ENCODE measurements at regions not wholly inside any gene's neighbourhood (a gene's known extent, or its start where the extent isn't known, plus 50 kb on each side); places are given as distances from the start of the nearest gene placed in this dataset.
"Not testable (repeated sequence)": the region's sequence is repeated elsewhere in the genome, so short reads cannot be mapped to it uniquely, and the experiment has no call there.

GRCh38 chr1:102821707-102822106, 286.6 kb downstream of the COL11A1 start:
- no peak for DNase-seq

- DNase-seq: no peak
Measured at GRCh38 chr1:102800406-102800805, 307.9 kb downstream of the COL11A1 start.

- no peak for DNase-seq
Measured at GRCh38 chr1:102799496-102799895, 308.8 kb downstream of the COL11A1 start.

- no peak for DNase-seq
Measured at GRCh38 chr1:102798718-102799117, 309.6 kb downstream of the COL11A1 start.

- no peak for DNase-seq
Measured at GRCh38 chr1:102796429-102796828, 311.9 kb downstream of the COL11A1 start.

DNA sequence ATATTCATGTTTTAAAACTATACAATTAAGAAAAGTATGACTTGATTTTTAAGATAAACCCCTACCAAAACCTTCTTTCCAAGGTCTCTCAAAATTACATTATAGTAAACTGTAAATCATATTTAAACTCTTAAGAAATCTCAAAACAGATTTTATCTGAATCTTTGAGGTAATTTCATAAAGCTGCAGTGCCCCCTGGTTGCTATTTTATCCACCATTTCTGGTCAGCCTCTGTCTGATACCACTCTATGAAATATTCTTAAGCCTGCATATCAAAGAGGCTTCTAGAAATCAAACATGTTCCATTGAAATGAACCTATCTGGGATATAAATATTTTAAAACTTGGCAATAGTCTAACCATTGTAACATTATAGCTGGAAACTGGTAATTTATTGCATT, 317.3 kb downstream of the COL11A1 start:
- no peak for DNase-seq

DNA sequence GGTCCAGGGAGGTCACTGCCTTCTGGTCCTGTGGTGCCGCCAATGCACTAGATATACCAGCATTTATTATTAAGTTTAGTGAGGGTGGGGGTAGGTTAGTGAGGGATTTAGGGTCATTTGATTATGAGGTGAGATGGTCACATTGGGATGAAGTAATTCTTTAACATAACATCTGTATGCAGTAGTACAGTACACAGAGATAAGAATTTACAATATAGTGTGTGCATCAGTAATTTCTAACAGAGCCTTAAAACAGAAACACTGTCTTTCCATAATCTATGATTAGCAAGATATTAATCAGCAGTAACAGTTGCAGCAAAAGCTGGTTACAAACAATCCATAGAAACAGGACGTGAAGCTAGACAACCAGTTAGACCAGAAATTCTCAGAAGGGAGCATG, 318.4 kb downstream of the COL11A1 start:
- not testable (repeated sequence) for DNase-seq

DNA sequence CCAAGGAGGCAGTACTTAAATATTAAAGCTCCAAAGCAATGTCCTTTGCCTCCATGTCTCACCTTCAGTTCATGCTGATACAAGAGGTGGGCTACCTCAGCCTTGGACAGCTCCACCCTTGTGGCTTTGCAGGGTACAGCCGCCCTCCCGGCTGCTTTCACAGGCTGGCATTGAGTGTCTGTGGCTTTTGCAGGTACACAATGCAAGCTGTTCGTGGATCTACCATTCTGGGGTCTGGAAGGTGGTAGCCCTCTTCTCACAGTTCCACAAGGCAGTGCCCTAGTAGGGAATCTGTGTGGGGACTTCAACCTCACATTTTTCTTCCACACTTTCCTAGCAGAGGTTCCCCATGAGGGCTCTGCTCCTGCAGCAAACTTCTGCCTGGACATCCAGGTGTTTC, 324.8 kb downstream of the COL11A1 start:
- no peak for DNase-seq

- no peak for DNase-seq
Measured at GRCh38 chr1:102782144-102782543, 326.2 kb downstream of the COL11A1 start.

GRCh38 chr1:102776071-102776470, 332.3 kb downstream of the COL11A1 start:
- DNase-seq: peak; percentile 60

DNA sequence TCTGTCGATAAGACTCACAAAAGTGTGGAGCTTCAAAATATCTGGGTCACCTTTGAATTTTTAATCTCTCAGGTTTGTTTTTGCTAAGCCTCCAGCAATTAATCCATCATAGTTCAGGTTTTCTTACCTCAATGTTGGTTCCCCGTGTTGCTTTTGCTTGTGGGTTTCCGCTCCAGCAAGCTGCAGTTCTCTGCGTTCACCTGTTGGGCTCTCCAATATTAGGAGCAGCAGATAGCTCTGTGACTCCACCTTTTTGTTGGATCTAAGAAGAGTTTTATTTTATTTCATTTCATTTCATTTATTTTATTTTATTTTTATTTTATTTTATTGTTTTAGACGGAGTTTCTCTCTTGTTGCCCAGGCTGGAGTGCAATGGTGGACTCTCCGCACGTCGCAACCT, 335.5 kb downstream of the COL11A1 start:
- DNase-seq: no peak

DNA sequence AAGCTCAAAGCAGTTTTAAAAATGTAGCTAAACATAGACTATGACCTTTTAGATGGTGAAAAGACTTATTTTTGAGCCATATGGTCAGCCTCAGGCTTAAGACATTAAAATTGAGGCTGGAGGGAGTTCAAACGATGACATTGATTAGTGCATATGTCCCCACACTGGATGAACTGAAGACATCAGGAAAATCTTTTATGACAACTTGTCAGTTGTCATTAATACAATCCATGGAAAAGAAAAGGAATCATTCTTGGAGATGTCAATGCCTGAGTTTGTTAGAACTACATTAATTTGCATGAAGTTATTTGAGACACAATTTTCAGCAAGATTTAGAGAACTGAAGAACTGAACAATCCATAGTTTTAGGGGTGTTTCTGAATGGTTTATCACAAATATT, 349.9 kb downstream of the COL11A1 start:
- no peak for DNase-seq

DNA sequence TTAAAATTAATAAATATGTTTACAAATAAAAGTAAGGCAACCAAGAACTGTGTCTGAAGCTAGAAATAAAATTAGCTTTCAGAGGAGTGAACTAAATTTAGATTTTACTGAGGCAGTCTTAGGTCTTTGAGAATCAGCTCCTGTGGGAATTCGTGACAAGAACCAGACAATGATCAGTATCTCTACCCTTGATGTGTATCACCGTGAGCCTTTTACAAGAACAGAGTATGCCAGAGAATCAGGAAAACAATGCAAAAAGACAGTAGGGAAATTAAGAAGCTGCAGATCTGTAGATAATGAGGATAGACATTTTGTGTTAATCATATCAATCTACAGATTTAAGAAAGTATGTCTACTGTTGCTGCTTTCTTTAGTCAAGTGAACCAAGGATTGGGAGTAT, 351.0 kb downstream of the COL11A1 start:
- DNase-seq: no peak

DNA sequence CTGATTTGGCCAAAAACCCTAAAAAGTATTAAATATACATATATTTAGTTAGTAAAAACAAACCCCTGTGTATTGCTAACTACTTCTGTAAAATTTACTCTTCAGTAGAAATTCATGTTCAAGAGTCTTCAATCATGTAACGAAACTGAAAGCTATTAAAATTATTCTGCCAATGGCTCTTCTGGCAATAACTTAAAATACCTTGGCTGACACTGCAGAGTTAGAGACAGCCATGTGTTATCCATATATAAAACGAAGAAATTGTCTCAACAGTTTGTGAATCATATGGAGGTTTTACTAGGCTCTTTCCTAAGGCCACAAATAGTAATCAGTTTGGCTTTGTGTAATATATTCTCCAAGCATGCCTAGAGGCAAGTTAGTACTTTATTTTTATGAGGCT, 357.2 kb downstream of the COL11A1 start:
- no peak for DNase-seq

DNA sequence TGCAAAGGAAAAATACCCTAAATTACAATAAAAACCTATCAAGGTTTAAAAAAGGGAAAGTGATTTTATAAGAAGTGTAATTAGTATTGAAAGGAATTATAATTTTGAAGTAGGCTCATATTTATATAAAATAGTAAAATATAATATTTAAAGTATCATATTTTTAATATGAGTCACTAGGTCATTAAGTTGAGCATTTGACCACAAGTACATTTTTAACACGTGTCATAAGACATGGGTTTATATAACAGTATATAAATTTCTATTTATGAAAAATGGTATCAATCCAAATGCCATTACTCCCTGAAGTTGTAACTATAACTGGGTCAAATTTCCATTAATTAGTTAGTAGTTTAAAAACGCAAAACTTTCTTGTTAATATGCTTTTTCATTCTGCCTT, 365.9 kb downstream of the COL11A1 start:
- DNase-seq: no peak

DNA sequence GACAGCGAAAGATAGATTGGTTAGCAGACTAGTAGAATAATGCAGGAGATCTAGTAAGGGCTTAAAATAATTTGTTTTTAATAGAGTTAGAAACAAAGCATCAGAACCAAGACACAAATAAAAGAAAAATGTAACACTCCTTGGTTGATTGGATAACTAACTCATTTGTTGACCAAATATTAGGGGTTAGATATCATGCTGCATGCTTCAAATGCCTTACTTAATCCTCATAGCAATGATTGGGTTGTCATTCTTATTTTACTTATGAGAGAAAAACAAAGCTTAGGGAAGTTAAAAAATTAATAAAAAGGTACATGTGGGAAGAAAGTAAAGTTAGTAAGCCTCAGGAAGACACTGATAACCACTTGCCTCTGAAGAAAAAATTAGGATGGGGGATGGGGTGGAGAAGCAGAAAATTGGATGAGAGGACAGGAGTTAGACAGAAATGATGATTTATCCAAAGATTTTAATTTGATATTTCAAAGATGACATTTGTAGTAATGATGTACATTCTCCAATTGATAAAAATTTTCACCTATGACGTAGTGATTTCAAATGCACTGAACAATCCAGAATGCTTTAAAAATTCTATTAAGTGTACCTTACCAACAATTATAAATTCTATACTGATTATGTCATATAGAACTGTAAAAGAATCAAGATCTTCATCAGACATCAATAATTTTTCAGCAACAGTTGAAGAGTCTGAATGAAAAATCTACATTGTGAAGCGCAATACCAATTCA, 374.7 kb downstream of the COL11A1 start:
- no peak for DNase-seq

DNA sequence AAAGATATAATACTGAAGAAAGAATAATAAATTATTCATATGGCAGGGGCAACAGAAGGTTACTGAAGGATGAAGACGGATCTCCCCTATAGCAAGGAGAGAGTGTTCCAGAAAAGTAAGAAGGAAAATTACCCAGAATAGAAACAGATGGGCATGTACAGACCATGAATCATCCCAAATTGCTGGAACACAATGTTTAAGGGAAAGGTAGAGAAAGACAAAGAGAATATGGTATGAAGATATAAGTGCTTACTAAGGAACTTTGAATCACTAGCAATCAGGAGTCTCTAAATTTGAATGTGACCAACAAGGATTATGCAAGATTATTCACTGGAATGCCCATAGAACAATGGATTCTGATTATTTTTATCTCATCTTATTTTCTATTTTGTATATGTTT, 375.4 kb downstream of the COL11A1 start:
- DNase-seq: no peak

DNA sequence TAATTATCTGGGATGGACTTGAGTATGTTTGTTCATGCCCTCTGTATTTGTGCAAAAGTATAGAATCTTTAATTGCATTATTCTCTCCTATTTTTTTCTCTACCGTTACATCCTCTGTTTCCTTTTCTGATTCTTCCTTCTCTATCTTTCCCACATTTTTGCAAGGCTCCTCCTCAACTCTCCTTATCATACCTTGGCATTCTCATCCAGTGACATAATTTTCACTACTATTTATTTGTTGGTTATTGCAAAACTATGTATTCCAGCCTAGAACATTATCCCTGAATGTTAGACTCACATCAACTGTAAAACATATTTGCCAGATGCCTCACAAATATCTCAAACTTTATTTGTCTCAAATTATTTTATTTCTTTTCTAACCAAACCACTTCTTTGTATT, 381.9 kb downstream of the COL11A1 start:
- no peak for DNase-seq

DNA sequence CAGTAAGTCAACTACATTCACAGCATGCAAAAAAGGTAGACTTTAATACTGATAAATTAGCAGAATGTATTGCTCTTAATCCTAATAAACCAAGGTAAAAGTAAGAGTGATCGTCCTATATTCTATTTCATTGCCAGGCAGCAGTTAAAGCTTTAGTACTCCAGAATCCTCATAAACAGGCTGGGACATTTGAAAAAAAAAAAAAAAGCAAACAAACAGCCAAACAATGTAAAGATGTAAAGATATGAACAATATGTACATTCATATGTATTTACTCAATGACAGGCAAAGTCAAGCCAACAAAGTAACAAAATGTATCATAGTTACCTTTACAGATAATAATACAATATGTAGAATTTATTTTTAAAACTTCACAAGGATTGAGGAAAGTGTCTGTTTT, 383.6 kb downstream of the COL11A1 start:
- no peak for DNase-seq

DNA sequence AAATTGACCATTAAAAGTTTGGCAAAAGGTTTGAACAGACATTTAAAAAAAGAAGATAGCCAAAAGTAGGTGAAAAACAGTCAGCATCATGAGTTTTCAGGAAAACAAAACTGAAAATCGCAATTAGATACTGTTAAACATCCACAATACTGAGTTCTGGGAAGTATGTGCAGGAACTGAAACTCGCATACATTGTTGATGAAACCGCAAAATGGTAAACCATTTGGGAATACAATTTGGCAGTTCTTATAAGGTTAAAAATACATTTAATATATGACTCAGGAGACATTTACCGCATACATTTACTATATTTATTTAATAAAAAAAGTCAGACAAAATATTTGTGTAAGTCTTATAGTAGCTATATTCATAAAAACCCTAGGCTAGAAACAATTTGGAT, 393.2 kb downstream of the COL11A1 start:
- DNase-seq: no peak

DNA sequence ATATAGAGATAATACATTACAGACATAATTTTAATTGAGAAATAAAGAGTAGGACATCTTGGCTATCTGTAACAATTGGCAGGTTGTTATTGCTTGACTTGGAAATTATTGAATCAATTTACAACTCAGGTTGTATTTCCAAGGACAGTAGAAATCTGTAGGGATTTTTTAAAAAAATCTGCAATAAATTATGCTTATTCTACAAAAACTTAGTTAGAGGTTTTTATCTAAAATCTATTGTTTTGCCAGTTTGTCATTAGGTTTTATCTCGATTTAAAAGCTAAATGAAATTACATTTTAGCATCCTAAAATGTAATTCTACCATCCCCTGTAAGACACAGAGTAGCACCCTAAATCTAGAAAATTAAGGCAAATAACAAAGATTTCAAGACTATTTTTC, 408.8 kb downstream of the COL11A1 start:
- no peak for DNase-seq

DNA sequence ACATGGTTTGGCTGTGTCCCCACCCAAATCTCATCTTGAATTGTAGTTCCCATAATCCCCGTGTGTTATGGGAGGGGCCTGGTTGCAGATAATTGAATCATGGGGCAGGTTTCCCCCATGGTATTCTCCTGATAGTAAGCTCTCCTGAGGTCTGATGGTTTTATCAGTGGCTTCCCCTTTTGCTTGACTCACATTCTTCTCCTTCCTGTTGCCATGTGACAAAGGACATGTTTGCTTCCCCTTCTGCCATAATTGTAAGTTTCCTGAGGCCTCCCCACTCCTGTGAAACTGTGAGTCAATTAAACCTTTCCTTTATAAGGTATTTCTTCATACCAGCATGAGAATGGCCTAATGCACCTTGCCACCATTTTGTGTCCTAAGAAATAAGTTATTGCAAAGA, 415.0 kb downstream of the COL11A1 start:
- DNase-seq: no peak

DNA sequence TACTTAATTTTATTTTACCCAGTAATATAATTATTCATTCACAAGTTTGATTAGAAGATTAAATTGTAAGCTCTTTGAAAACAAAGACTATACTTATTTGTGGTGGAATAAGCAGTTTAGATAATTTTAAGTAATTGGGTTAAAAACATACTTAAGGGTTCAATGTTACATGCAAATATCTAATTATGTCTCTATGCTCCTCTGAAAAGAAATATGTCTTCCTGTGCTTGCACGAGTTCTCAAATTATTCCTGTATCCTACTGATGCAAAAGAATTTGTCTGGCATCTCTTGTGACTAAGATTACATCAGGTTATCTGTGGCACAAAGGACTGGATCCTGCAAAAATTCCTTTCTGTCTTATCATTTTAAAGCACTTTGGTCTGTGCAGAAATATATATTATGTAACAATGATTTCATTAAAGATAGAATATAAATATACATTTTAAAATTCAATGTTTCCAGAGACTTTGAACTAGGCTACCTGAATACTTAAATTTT, 416.7 kb downstream of the COL11A1 start:
- DNase-seq: no peak

DNA sequence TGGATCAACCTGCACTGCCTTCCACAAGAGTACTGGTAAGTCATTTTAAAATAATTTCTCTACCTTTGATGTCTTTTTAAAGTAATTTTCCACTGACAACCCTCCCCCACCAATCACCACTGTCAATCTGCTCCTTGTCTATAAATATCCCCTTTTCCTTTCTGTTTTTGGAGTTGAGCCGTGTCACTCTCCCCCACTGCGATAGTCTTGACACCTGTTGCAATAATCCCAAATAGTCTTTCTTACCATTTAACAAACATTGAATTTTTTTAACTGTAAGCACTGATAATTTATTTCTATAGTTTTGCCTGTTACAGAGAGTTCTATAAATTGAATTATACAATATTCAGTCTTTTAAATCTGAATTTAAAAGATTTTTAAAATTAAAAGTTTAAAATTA, 420.9 kb downstream of the COL11A1 start:
- DNase-seq: no peak

DNA sequence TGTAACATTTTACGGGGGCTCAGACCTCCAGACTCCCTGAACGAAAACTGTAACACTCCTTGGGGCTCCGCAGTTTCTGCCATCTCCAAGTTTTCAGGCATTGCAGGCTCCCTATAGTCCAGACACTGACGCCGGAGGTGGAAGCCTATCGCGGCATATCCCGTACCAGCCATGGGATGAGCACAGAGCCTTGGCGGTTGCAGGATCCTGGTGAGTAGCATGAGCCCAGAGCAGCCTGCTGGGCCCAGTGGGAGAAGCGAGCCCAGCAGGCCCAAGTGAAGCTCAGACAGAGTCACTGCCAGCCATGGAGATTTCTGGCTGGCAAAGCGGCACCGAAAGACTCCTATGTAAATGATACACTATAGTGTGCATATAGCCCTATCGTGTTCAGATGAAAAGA, 446.8 kb downstream of the COL11A1 start:
- DNase-seq: peak; percentile 14
